Endometrium (tissue), 2 donors: ENCODE measurements at regions not wholly inside any gene's neighbourhood (a gene's known extent, or its start where the extent isn't known, plus 50 kb on each side); places are given as distances from the start of the nearest gene placed in this dataset.
A peak's percentile ranks its signal among the peaks of the same experiment; 100 is the strongest.
"Not testable (repeated sequence)": the region's sequence is repeated elsewhere in the genome, so short reads cannot be mapped to it uniquely, and the experiment has no call there.

Experiments used
- FAIRE-seq: peaks from 2 replicates; lab custom pipeline; 2012; peaks lifted over from hg19 to GRCh38; lab: Jason Lieb, UNC
- donor health status: control.
- donor health status: control.

DNA sequence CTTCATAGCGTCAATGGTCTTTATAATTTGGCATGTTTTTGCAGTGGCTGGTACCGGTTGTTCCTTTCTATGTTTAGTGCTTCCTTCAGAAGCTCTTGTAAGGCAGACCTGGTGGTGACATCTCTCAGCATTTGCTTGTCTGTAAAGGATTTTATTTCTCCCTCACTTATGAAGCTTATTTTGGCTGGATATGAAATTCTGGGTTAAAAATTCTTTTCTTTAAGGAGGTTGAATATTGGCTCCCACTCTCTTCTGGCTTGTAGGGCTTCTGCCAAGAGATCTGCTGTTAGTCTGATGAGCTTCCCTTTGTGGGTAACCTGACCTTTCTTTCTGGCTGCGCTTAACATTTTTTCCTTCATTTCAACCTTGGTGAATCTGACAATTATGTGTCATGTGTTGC, 250.0 kb upstream of the CTNNB1 start:
- not testable (repeated sequence) for FAIRE-seq

DNA sequence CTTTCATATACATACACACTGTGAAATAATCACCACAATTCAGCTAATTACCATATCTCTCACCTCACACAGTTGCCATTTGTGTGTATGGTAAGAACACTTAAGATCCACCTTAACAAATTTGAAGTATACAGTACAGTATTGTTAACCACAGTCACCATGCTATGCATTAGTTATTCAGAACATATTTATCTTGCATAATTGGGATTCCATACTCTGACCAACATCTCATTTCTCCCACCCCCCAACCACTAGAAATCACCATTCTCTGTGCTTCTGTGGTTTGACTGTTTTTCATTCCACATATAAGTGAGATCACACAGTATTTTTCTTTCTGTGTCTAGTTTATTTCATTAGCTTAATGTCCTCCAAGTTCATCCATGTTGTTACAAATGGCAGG, 247.7 kb upstream of the CTNNB1 start:
- no peak for FAIRE-seq

DNA sequence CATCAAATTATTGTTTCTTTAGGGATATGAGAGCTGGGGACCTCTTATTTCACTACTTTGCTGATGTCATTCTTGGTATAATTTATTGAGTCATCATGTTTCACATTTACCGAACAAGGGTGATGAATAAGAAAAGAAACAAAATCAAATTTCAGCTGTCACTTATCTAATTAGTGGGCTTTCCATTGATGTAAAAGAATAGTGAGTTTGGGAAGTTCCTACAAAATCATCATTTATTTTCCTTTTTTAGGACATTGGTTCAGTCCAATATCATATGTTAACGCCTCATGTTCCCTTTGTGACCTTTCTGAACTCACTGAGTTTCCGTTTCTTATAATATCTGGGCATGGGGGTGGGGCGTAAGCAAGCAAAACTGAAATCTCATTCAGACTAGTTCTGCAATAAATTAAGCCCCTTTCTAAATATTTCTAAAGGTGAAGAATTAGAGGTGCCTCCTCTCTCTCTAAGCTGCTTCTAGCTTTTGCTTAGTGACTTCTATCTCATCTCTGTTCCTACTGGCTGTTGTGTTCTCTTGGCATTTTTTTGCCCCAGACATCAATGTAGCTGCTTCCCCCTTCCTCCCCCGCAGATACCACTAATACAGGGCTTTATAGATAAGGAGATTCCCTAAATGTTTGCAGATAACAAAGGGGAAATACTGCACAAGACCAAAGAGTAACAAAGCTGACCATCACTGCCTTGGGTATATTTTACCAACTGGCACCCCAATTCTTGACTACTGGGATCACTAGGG, 238.0 kb upstream of the CTNNB1 start:
- no peak for FAIRE-seq

DNA sequence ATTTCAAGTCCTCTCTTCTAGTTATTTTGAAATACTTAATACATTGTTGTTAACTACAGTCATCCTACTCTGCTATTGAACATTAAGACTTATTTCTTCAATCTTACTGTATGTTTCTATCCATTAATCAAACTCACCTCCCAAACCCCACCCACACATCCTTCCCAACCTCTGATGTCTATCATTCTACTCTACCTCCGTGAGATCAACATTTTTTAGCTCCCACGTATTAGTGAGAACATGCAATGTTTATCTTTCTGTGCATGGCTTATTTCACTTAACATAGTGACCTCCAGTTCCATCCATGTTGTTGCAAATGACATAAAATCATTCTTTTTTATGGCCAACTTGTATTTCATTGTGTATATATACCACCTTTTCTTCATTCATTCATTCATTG, 236.6 kb upstream of the CTNNB1 start:
- no peak for FAIRE-seq

DNA sequence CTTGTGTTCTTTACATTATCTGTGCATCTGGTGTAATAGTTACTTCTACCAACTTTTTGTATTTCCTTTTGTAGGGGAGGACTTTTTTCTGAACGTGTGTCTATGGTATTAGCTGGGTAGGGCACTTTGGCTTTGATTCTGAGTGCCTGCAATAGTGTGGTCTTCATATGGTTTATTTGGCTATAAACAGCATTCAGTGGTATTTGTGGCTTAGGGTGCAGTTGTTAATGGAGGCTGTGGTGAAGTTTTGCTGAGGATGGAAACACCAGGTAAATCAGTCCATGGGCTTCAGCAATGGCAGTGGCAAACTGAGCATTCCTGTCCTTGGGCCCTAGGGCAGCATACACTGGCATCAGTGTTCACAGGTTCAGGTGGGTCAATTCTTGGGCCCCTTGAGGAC, 230.6 kb upstream of the CTNNB1 start:
- no peak for FAIRE-seq

DNA sequence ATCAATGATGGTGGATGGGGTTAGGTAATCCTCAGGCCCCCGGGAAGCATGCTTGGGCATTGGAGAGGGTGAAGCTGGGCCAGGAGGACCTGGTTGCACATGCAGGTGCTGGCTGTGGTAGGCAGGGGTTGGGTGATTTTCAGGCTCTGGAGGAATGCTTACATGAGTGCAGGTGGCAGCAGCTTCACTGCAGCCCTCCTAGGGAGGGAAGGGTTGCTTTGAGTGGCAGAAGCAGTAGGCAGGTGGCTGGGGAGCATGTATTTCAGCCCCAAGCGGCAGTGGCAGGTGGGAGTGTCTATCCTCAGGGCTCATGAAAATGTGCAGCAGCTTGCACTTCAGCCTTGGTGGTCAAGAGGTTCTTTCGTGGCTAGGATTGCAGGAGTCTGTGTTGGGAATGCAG, 230.0 kb upstream of the CTNNB1 start:
- FAIRE-seq, result no peak

DNA sequence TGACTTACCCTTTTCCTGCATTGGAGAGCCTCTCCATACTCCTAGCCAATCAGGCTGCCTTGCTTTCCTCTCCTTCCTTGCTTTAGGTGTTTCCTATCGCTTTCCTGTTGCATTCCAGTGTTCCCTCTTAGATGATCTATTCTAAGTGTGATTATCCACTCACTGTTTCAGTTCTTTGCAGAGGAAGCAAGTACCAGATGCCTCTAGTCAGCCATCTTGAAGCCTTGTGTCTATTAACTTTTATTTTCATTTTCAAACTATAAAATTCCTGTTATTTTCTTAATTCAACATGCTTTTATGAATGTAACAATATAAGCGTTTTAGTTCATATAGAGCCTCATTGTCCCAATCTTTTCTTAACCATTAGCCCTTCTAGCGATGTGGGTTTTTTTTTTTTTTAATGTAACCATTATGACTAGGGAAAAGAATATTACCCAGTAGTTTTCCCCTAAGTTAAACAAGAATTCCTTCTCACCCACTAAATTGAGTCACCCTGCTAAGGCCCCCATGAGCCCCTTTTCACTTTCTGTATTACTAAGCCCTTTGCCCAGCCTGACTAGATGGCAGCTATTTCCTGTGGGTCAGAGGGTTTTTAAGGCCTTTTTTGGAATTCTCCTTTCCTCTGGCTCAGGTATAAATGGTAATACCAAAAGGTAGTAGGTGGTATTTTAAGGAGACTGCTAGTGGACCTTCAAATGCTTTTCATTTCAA, 229.4 kb upstream of the CTNNB1 start:
- FAIRE-seq, result no peak

DNA sequence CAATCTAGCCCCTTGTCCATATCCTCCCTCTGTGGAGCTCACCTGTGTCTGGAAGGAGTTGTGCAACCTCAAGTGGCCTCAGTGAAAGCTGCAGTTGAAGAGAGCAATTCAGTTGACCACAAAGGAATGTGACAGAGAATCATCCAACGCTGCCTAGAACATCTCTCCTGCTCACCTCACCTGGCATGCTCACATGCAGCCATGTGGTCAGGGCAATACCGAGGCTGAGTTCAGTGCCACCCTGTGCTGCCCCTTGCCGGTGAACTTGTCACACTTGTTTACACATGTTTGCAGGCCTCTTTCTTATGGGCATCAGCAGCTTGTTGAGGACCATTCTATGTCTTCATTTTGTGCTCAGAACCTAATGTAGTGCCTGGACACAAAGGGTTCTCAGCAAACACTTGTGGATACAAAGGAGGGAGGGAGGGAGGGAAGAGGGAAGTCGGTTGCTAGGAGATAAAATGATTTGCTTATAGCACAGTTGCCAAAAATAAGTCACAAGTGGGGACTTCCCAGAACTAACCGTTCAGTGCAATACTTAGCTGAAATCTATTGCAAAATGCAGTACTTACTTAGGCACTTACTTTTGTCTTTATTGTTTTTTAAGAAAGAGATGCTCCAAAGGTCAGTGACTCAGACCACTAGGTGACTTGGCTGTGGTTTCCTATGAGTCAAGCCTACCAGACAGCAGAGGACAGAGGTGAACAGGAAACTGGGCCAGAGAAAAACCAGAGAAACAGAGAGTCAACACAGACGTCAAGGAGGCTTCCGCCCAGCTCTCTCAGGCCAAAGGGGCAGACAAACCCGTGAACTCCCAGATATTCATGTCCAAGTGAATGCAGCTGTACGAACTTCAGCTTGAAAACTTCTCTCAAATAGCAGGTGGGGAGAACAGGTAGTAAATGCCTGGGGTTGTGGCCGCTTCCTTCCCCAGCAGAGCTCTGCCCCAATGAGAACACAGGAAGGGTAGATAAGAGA, 227.8 kb upstream of the CTNNB1 start:
- FAIRE-seq, result peak; percentile 87

DNA sequence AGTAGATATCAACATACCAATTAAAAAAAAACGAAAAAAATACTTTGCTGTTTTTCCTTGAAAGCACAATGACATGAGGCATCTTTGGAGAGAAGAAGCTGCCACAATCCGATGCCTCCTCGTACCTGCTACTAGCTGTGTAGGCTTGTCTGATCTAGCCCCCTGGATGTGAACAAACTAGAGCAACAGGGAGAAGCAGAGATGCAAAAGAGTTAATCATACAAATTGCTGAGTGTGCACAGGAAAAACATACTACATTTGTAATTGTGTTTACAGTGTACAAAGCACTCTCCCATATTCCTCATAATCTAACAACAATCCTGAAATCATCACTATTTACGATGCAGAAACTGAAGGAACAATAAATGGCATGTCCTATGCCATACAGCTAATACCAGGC, 227.0 kb upstream of the CTNNB1 start:
- FAIRE-seq, result no peak

DNA sequence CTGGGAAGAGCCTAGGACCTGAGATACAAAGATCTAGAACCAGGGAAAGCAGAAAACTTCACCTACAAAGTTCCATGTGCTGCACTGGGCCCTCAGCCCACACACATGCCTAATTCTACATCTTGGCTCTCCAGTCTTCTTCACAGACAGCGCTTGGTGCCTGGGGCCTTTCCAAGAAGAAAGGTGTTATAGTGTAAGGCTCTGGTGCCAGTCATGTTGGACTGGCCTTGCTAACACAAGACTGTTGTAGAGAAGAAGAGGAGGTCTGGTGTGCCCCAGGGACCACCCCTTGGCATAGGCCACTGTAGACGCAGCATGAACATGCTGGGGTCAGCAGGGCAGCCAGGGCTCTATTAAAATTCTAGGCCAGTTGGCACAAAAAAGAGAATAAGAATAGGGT, 226.2 kb upstream of the CTNNB1 start:
- no peak for FAIRE-seq

DNA sequence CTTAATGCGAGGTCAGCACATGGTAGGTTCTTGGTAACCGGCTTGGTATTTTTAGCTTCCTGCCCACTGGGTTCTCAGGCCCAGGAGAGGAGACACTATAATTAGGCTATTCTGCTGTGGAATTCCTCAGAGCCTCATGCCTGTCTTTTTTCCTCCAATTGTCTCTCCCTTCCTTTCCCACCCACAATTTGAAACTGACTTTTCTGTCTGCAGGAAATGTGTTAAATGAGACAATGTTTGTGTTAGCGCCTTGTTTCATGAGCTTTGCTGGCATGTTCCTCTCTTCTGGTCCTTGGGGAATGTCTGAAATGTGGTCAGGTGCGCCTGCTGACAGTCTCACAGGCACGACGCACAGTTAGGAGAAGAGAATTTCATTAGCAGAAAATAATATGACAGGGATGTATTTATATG, 223.6 kb upstream of the CTNNB1 start:
- FAIRE-seq, result no peak

DNA sequence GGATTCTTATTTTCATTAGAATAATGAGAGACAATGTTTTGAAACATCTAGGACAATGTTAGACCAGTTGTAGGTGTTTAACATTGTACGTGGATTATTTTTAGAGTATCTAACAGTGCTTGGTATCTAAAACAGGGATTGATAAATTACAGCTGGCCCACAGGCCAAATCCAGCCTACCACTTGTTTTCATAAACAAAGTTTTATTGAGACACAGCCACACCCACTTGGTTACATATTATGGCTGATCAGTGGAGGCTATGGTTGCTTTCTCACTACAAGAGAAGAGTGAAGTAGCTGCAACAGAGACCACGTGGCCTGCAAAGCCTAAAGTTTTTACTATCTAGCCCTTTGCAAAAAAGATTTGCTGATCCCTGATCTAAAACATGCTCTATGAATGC, 223.1 kb upstream of the CTNNB1 start:
- FAIRE-seq, result no peak

DNA sequence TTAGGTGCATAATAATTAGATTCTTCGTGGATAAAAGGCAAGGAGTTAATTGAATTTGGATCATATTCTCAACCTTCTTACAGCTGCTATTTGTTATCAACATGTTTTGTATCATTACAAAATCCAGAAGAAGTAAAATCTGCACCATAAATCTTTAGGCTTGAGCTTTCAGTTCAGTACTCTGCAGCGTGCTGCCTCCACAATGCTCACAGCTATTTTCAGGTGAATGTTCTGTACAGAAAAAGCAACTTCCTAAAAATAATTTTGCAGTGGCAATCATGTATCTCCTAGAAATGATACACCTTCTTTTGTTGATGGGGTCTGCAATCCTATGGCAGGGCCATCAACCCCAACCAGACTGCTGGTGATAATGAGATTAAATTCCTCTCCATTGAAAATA, 220.9 kb upstream of the CTNNB1 start:
- no peak for FAIRE-seq

DNA sequence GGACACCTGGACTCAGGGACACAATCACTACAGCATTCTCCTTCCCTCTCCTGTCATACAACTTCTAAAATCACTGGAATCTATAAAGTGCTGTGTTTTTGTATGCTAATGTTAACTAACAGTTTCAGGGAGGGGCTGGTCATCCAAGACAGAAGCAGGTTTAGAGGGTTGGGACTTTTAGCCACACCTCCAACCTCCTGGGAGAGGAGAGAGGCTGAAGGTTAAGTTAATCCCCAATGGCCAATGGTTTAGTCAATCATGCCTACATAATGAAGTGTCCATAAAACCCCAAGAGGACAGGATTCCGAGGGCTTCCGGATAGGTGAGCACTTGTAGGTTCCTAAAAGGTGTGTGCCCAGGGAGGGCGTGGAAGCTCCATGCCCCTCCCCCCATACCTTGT, 219.3 kb upstream of the CTNNB1 start:
- no peak for FAIRE-seq

DNA sequence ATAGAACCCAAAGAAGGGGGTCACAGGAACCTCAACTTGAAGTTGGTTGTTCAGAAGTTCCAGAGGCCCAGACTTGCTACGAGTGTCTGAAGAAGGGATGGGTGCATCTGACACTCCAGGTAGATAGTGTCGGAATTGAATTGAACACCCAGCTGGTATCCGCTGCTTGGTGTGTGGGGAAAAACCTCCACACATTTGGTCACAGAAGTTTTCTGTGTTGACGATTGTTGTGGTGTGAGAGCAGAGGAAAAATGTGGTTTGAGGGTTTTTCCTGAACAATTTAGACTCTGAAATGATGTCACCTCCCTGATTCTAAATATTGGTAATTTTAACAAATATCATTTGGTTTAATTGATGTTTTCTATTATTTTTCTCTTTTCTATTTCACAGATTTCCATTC, 218.8 kb upstream of the CTNNB1 start:
- no peak for FAIRE-seq

DNA sequence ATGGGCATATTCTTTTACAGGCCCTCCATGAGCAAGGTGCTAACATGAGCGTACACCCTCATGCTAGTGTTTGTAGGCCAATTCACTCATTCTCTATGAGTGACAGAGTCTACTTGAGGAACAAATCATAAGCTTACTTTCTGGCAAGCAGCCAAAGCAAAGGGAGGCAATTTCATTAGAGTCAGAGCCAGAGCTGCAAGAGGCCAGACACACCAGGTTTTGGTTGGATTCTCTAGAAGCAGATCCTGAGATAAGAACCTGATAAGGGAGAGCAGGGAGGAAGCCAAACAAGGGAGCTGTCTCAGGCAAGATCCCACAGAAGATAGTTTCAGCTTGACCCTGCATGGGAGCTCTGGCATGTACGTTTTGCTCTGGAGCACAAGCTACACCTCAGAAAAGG, 214.1 kb upstream of the CTNNB1 start:
- FAIRE-seq, result no peak

DNA sequence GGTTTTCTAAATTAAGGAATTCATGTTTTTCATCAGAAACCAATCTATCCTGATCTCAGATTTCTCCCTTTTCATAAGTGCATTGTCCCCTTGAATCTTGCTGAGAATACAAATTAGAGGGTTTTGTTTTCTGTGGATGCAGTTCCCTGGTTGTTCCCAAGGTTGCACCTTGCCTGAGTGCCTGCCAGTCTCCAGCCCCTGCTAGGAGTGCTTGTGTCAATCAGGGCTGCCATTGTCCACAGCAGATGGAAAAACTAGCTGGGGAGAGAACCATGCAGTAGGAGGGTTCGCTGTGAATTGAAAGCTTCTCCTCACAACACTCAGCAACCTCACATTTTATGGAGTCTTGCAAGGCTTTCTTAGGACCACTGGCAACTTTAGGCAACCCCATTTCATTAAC, 210.8 kb upstream of the CTNNB1 start:
- no peak for FAIRE-seq

DNA sequence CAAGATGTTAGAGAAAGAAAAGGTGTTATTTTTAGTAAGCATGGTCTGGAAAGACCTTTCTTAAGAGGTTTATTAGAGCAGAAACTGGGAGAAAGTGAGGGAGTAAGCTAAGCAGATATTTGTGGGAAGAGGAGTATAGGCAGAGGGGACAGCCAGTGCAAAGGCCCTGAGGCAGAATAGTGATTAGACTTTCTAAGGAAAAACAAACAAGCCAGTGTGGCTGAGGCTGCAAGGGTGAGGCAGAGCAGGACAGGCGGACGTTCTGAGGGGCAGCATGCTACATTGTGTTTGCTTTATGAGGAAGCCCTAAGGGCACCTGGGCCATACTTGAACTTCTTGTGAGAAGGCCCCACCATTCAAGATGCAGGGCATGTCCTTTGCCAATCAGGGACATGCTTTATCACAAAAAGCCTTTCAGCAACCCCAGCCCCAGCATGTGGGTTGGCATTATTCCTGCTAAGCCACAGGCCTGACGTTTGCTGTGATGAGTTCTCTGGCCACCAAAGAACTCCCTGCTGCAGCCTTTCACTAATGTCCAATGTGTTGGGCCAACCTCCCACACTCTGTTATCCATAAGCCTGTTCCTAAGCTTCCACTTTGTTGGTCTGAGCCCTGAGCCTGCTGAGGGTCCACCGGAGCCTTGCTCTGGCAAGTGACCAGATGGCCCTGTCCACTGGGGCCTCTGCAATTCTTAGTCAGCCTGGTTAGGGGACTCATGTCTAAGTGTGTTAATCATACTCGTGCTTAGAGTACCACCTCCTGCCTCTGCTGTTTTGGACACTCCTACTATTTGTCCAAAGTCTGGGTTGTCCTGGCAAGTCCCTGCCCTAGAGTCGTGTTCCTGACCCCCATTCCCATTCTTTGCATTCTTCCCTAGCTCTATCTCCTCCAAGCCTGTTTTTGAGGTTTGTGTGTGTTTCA, 209.9 kb upstream of the CTNNB1 start:
- FAIRE-seq, result no peak

DNA sequence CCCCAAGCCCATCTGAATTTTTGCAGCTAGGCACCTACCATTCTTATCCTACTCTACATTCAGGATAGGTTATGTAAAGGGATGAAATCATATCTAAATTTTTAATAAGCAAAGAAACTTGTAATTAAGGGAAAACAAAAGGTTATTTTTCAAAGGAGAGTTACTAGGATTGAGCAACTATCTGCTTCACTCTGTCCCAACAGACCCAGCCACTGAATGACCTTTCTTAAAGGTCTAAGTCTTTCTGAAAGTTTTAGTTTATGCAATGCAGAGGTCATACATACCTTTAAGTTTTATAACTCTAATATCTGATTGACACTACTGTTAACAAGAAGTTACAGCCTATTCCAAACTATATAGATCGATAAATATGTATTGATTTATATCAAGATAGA, 209.2 kb upstream of the CTNNB1 start:
- FAIRE-seq, result no peak

DNA sequence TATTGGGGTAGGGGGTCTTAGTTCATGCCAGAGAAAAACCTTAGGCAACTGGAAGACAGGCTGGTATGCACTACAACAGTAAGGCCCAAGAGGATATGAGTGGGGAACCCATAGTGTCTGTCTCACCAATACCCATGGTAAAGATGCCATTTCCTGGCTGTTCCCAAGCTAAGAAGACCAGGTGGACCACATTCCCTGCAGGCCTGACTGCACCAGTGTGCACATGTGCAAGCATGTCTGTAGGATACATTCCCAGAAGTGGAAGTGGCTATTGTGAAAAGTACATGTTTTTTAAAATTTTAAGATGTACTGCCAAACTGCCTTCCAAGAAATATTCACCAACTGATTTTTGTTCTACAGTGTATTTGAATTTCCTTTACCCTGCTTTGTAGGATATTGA, 207.3 kb upstream of the CTNNB1 start:
- FAIRE-seq, result no peak

DNA sequence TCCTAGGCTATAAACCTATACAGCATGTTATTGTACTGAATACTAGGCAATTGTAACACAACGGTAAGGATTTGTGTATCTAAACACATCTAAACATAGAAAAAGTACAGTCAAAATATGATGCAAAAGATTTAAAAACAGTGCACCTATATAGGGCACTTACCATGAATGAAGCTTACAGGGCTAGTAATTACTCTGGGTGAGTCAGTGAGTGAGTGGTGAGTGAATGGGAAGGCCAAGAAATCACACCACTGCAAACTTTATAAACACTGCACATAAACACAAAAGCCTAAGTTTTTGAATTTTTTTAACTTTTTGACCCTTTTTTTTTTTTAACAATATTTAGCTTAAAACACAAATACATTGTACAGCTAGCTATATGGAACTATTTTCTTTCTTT, 204.7 kb upstream of the CTNNB1 start:
- FAIRE-seq, result no peak

DNA sequence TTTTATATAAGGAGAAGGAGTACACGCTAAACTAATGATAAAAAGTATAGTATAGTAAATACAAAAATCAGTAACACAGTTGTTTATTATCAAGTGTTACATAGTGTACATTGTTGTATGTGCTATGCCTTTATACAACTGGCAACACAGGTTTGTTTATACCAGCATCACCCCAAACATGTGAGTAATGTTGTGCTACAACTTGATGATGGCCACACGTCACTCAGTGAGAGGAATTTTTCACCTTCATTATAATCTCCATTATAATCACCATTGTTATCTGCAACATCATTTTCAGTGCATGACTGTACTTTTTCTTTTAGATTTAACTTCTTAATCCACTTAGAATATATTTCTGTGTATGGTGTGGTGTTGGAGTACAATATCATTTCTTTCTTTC, 204.0 kb upstream of the CTNNB1 start:
- no peak for FAIRE-seq
